ENCODE measurements at regions not wholly inside any gene's neighbourhood (a gene's known extent, or its start where the extent isn't known, plus 50 kb on each side); places are given as distances from the start of the nearest gene placed in this dataset.

- ChIA-PET POLR2A (no interaction called here), CTCF (no interaction called here)
- no peak for DNase-seq (ENCODE audit: extremely low spot score)
- TF ChIP-seq NFRKB (IDR thresholded peaks at IDR 0.05) (no peak), ARNT (IDR thresholded peaks at IDR 0.05) (no peak), LEF1 (IDR thresholded peaks at IDR 0.05; ENCODE audit: borderline replicate concordance) (no peak), HDGF (IDR thresholded peaks at IDR 0.05; ENCODE audit: borderline replicate concordance) (no peak), ELF4 (IDR thresholded peaks at IDR 0.05) (no peak), L3MBTL2 (conservative IDR thresholded peaks at IDR 0.05) (no peak), FOXA1 (IDR thresholded peaks at IDR 0.05) (no peak), FOXK2 (IDR thresholded peaks at IDR 0.05) (no peak), TARDBP (IDR thresholded peaks at IDR 0.05) (no peak), SUZ12 (IDR thresholded peaks at IDR 0.05) (no peak), ZNF384 (IDR thresholded peaks at IDR 0.05) (no peak), PKNOX1 (IDR thresholded peaks at IDR 0.05) (no peak), BHLHE40 (IDR thresholded peaks at IDR 0.05; ENCODE audit: borderline replicate concordance) (no peak), SP1 (IDR thresholded peaks at IDR 0.05) (no peak), FOXM1 (IDR thresholded peaks at IDR 0.05; ENCODE audit: borderline replicate concordance) (no peak), CTBP1 (IDR thresholded peaks at IDR 0.05; ENCODE audit: borderline replicate concordance) (no peak)
Measured at GRCh38 chr17:73749928-73750605, 105.8 kb upstream of the SDK2 start.

- no peak for TF ChIP-seq PKNOX1 (IDR thresholded peaks at IDR 0.05)
- no peak for TF ChIP-seq ELF4 (IDR thresholded peaks at IDR 0.05)
- TF ChIP-seq TARDBP (IDR thresholded peaks at IDR 0.05), result no peak
- no peak for TF ChIP-seq ZNF384 (IDR thresholded peaks at IDR 0.05)
- no peak for TF ChIP-seq L3MBTL2 (conservative IDR thresholded peaks at IDR 0.05)
- no peak for TF ChIP-seq NFRKB (IDR thresholded peaks at IDR 0.05)
- TF ChIP-seq SUZ12 (IDR thresholded peaks at IDR 0.05), result no peak
- TF ChIP-seq SP1 (IDR thresholded peaks at IDR 0.05), result no peak
- no peak for TF ChIP-seq FOXK2 (IDR thresholded peaks at IDR 0.05)
- no peak for TF ChIP-seq FOXM1 (IDR thresholded peaks at IDR 0.05; ENCODE audit: borderline replicate concordance)
- TF ChIP-seq LEF1 (IDR thresholded peaks at IDR 0.05; ENCODE audit: borderline replicate concordance), result no peak
- TF ChIP-seq ARNT (IDR thresholded peaks at IDR 0.05), result no peak
- TF ChIP-seq HDGF (IDR thresholded peaks at IDR 0.05; ENCODE audit: borderline replicate concordance), result no peak
- ChIA-PET POLR2A (no interaction called here), CTCF (no interaction called here)
- DNase-seq (ENCODE audit: extremely low spot score), result no peak
Measured at GRCh38 chr17:73750975-73751374, 106.7 kb upstream of the SDK2 start.

GRCh38 chr17:73753751-73754496 lies 109.7 kb upstream of the SDK2 start:
- no peak for DNase-seq (ENCODE audit: extremely low spot score)
- TF ChIP-seq HDGF (IDR thresholded peaks at IDR 0.05; ENCODE audit: borderline replicate concordance) (no peak), FOXK2 (IDR thresholded peaks at IDR 0.05) (no peak), L3MBTL2 (conservative IDR thresholded peaks at IDR 0.05) (no peak)
- CTCF ChIA-PET, result no interaction called here
- POLR2A ChIA-PET, result no interaction called here

GRCh38 chr17:73754886-73755400 lies 110.7 kb upstream of the SDK2 start:
- DNase-seq (ENCODE audit: extremely low spot score), result no peak
- POLR2A ChIA-PET, result no interaction called here
- CTCF ChIA-PET, result no interaction called here
- TF ChIP-seq SP1 (IDR thresholded peaks at IDR 0.05) (no peak), ARNT (IDR thresholded peaks at IDR 0.05) (no peak), L3MBTL2 (conservative IDR thresholded peaks at IDR 0.05) (no peak), FOXM1 (IDR thresholded peaks at IDR 0.05; ENCODE audit: borderline replicate concordance) (no peak), ELF4 (IDR thresholded peaks at IDR 0.05) (no peak), BHLHE40 (IDR thresholded peaks at IDR 0.05; ENCODE audit: borderline replicate concordance) (no peak), NFRKB (IDR thresholded peaks at IDR 0.05) (no peak), TARDBP (IDR thresholded peaks at IDR 0.05) (no peak), FOXK2 (IDR thresholded peaks at IDR 0.05) (no peak), LEF1 (IDR thresholded peaks at IDR 0.05; ENCODE audit: borderline replicate concordance) (no peak), FOXA1 (IDR thresholded peaks at IDR 0.05) (no peak), CTBP1 (IDR thresholded peaks at IDR 0.05; ENCODE audit: borderline replicate concordance) (no peak), SUZ12 (IDR thresholded peaks at IDR 0.05) (no peak), ZNF384 (IDR thresholded peaks at IDR 0.05) (no peak), HDGF (IDR thresholded peaks at IDR 0.05; ENCODE audit: borderline replicate concordance) (no peak), PKNOX1 (IDR thresholded peaks at IDR 0.05) (no peak)

- ChIA-PET CTCF (interaction anchor here (0.7 kb wide), 1 partner anchor 104 kb away, joined by 3 read pairs; no protein-coding TSS in a partner anchor), POLR2A (no interaction called here)
- no peak for DNase-seq (ENCODE audit: extremely low spot score)
- TF ChIP-seq L3MBTL2 (conservative IDR thresholded peaks at IDR 0.05) (no peak), TARDBP (IDR thresholded peaks at IDR 0.05) (no peak), ZNF384 (IDR thresholded peaks at IDR 0.05) (no peak), SUZ12 (IDR thresholded peaks at IDR 0.05) (no peak), SP1 (IDR thresholded peaks at IDR 0.05) (no peak), LEF1 (IDR thresholded peaks at IDR 0.05; ENCODE audit: borderline replicate concordance) (no peak), FOXM1 (IDR thresholded peaks at IDR 0.05; ENCODE audit: borderline replicate concordance) (no peak), NFRKB (IDR thresholded peaks at IDR 0.05) (no peak), PKNOX1 (IDR thresholded peaks at IDR 0.05) (no peak)
Measured at GRCh38 chr17:73757420-73757819, 113.2 kb upstream of the SDK2 start.

Data from HEK293T (cell line).